Keratinocyte (primary cell): ENCODE measurements at regions not wholly inside any gene's neighbourhood (a gene's known extent, or its start where the extent isn't known, plus 50 kb on each side); places are given as distances from the start of the nearest gene placed in this dataset.

ENCODE experiments used
- EZH2 ChIP-seq: IDR thresholded peaks from one replicate; pipeline ENCODE4 v1.6.1; 2012; ENCODE audit warnings: inconsistent platforms, mild to moderate bottlenecking, low read length, moderate library complexity
- TF ChIP-seq, protein P1 (sequence below), 3 experiments: IDR thresholded peaks in 1 of 3; conservative IDR thresholded peaks in 1 of 3; optimal IDR thresholded peaks in 1 of 3; 2 replicates in 2 of 3; 3 replicates in 1 of 3; pipeline versions ENCODE3 to v1.5.1; 2011; ENCODE audit warnings: low read length in 3 of 3, mild to moderate bottlenecking in 3 of 3, moderate library complexity in 2 of 3, control low read depth in 1 of 3, inconsistent platforms in 1 of 3; ENCODE audit not compliant: insufficient read depth in 2 of 3; ENCODE audit errors: extremely low read depth in 1 of 3

DNA sequence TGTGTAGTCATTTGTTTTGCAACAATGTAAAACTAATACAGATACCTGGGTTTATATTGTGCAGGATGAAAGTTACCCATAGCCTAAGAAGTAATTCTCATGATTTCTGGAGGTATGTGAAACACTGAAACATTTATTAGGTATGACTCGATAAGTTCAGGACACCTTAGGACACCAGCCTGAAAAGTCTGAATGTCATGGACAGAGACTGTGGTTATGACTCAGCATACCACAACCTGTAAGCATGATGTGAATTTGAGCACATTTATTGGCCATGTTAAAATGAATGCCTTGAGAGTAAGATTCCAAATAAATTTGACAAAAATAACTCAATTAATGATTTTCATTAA is 1471.7 kb upstream of the B3GALT2 start:
- TF ChIP-seq, protein P1, sequence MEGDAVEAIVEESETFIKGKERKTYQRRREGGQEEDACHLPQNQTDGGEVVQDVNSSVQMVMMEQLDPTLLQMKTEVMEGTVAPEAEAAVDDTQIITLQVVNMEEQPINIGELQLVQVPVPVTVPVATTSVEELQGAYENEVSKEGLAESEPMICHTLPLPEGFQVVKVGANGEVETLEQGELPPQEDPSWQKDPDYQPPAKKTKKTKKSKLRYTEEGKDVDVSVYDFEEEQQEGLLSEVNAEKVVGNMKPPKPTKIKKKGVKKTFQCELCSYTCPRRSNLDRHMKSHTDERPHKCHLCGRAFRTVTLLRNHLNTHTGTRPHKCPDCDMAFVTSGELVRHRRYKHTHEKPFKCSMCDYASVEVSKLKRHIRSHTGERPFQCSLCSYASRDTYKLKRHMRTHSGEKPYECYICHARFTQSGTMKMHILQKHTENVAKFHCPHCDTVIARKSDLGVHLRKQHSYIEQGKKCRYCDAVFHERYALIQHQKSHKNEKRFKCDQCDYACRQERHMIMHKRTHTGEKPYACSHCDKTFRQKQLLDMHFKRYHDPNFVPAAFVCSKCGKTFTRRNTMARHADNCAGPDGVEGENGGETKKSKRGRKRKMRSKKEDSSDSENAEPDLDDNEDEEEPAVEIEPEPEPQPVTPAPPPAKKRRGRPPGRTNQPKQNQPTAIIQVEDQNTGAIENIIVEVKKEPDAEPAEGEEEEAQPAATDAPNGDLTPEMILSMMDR (optimal IDR thresholded peaks at IDR 0.05 in 1 of 3, IDR thresholded peaks at IDR 0.05 in 1 of 3, conservative IDR thresholded peaks at IDR 0.05 in 1 of 3; ENCODE audit: extremely low read depth in 1 of 3, insufficient read depth in 2 of 3, low read length in 3 of 3), result no peak
- no peak for TF ChIP-seq EZH2
